Brain microvascular endothelial cell (primary cell): ENCODE measurements at regions not wholly inside any gene's neighbourhood (a gene's known extent, or its start where the extent isn't known, plus 50 kb on each side); places are given as distances from the start of the nearest gene placed in this dataset.

ENCODE experiments used
- DNase-seq: peaks from one replicate; pipeline ENCODE4 v3.0.0-alpha.2; 2020
- H3K27ac ChIP-seq: fragments of 250-450 bp; sonication (Bioruptor Pico); 2 replicates; pipeline ENCODE4 v1.5.1; 2020; ENCODE audit warnings: mild to moderate bottlenecking, moderate library complexity
- H3K27me3 ChIP-seq: fragments of 250-450 bp; sonication (Bioruptor Pico); replicated peaks from 2 replicates; pipeline ENCODE4 v1.5.1; 2020; ENCODE audit warnings: mild to moderate bottlenecking
- H3K36me3 ChIP-seq: fragments of 250-450 bp; sonication (Bioruptor Pico); replicated peaks from 2 replicates; pipeline ENCODE4 v1.5.1; 2020; ENCODE audit warnings: mild to moderate bottlenecking
- H3K4me3 ChIP-seq: 2 replicates; pipeline ENCODE4 v1.5.1; 2011; ENCODE audit warnings: low read depth, mild to moderate bottlenecking, control low read depth, low read length, moderate library complexity
- CTCF ChIP-seq: IDR thresholded peaks from 2 replicates; pipeline ENCODE4 v1.5.1; 2011; ENCODE audit warnings: low read depth, mild to moderate bottlenecking, moderate library complexity, low read length, control low read depth, inconsistent platforms; ENCODE audit errors: missing control alignments
- in situ Hi-C: cut with HindIII; loops from 2 replicates; pipeline ENCODE4 v1.10.0; 2017; ENCODE audit warnings: low sequenced_read_pairs, low pct_ligation_motif_present

DNA sequence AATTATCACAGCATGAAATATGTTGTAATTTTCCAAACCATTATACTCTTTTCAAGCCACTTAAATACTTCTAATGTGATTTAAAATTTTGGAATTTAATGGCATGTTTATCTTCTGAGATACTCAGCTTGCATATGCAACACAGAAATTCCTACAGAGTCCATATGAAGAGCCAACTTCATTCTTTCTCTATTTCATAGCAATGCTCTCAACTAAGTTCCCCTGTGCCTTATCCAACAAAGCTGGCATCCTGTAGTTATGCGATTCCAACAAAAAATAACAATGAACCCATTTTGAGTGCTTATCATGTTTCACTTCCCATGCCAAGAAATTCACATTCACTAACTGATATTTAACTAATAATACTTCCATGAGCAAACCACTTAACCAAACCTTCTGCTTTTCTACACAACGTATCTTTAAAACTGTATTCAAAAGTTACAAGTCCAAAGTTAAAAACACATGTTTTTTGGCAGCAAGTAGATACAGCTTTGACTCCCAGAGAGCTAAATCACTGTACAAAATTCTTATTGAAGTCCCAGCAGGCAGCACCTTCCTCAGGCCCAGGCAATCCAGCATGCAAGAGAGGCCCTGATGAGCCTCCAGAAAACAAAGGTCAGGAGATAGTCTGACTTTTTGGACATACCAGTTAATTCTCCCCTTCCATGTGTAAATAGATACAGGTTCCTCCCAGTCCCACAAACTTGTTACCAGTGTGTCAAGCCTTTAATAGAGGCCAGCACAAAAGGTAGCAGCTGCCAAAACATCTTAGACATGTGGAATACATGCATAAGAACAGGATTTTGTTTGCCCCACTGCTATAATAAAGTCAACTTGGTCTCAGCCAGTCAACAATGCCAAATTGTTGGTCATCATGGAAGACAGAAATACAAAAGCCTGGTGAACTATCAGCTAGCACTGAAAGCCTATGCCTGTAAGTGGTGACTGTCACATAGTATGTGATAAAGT lies 113.1 kb upstream of the WDR75 start:
- in situ Hi-C loops: no loop called here
- H3K36me3 ChIP-seq: no peaks in the 10 kb centered on the region
- H3K27ac ChIP-seq: peak overlapping the region; percentile 48
- no peak overlapping the region for H3K4me3 ChIP-seq
- DNase-seq: no peak
- TF ChIP-seq CTCF: no peak
- no peaks in the 10 kb centered on the region for H3K27me3 ChIP-seq

- in situ Hi-C loops: no loop called here
- no peak overlapping the region for H3K4me3 ChIP-seq
- no peaks in the 10 kb centered on the region for H3K27me3 ChIP-seq
- no peak for TF ChIP-seq CTCF
- peak; percentile 64 for DNase-seq
- no peaks in the 10 kb centered on the region for H3K36me3 ChIP-seq
- H3K27ac ChIP-seq: peak overlapping the region; percentile 48
Observed at GRCh38 chr2:189328848-189329245, 112.4 kb upstream of the WDR75 start.

GRCh38 chr2:189336276-189336975 lies 104.8 kb upstream of the WDR75 start:
- no peak for DNase-seq
- TF ChIP-seq CTCF: no peak
- Histone ChIP-seq H3K4me3 (no peak overlapping the region), H3K27me3 (no peaks in the 10 kb centered on the region), H3K36me3 (no peaks in the 10 kb centered on the region), H3K27ac (no peak overlapping the region)
- in situ Hi-C loops: no loop called here

DNA sequence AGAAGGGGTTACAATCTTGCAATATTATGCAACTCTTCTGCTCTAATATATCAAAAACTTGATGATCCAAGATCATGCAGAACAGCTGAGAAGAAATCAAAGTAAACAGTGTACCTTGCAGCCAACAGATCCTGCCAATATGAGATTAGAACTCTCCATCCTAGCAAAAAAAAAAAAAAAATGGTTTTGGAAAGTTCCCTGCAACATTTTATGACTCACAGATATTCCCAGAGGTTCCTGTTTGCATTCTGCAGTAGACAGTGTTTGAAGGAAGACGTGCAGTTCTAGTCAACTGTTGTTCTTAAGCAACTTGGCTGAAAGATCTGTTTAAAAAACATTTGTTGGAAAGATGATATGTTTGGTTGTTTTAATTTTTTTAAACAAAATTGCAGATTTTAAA lies 103.6 kb upstream of the WDR75 start:
- no peak for DNase-seq
- Histone ChIP-seq H3K27me3 (no peaks in the 10 kb centered on the region), H3K4me3 (no peak overlapping the region), H3K27ac (no peak overlapping the region), H3K36me3 (no peaks in the 10 kb centered on the region)
- TF ChIP-seq CTCF: no peak
- in situ Hi-C loops: no loop called here

- no peak for TF ChIP-seq CTCF
- no peak overlapping the region for H3K27ac ChIP-seq
- DNase-seq: no peak
- no peaks in the 10 kb centered on the region for H3K27me3 ChIP-seq
- no peaks in the 10 kb centered on the region for H3K36me3 ChIP-seq
- no peak overlapping the region for H3K4me3 ChIP-seq
- in situ Hi-C loops: no loop called here
Observed at GRCh38 chr2:189338115-189338514, 103.2 kb upstream of the WDR75 start.
